CD4-positive, CD25-positive, alpha-beta regulatory T cell (primary cell): ENCODE measurements at regions not wholly inside any gene's neighbourhood (a gene's known extent, or its start where the extent isn't known, plus 50 kb on each side); places are given as distances from the start of the nearest gene placed in this dataset.
A peak's percentile ranks its signal among the peaks of the same experiment; 100 is the strongest.

Experiments used
- ATAC-seq, 2 donors: fragments of 150-1000 bp; cut with Tn5 transposase; one replicate each; pipeline ENCODE4 v1.10.0; 2021; ENCODE audit warnings: low read depth in 2 of 2, moderate number of reproducible peaks in 2 of 2, moderate library complexity in 1 of 2
- DNase-seq, 3 donors: peaks; one replicate each; pipeline versions ENCODE4 v3.0.0 to v3.0.0-alpha.2; 2012 to 2022; ENCODE audit warnings: mixed read lengths in 1 of 3
- H3K27ac ChIP-seq: one replicate; pipeline ENCODE4 v1.7.0; 2013; ENCODE audit warnings: mild to moderate bottlenecking, low read length; ENCODE audit not compliant: insufficient read depth, poor library complexity, severe bottlenecking
- H3K27me3 ChIP-seq: one replicate; pipeline ENCODE4 v1.7.0; 2013; ENCODE audit warnings: low read length; ENCODE audit not compliant: control insufficient read depth, insufficient read depth
- H3K36me3 ChIP-seq: one replicate; pipeline ENCODE4 v1.7.0; 2013; ENCODE audit warnings: mild to moderate bottlenecking, low read length, moderate library complexity; ENCODE audit not compliant: control insufficient read depth, insufficient read depth
- H3K4me1 ChIP-seq: 2 replicates; pipeline ENCODE4 v1.7.0; 2013; ENCODE audit warnings: mild to moderate bottlenecking, low read length; ENCODE audit not compliant: insufficient read depth, control insufficient read depth, poor library complexity, severe bottlenecking
- H3K4me3 ChIP-seq: one replicate; pipeline ENCODE4 v1.7.0; 2013; ENCODE audit warnings: low read depth, mild to moderate bottlenecking, low read length, moderate library complexity
- H3K9me3 ChIP-seq, 2 experiments: 1 replicate in 1 of 2; 2 replicates in 1 of 2; pipeline ENCODE4 v1.7.0; 2013; ENCODE audit warnings: low read length in 2 of 2, mild to moderate bottlenecking in 1 of 2, moderate library complexity in 1 of 2; ENCODE audit not compliant: control insufficient read depth in 2 of 2
- H3K27ac Mint-ChIP-seq, 3 donors: one replicate each; pipeline ENCODE4 v1.8.0; 2020 to 2022; ENCODE audit warnings: mild to moderate bottlenecking in 3 of 3, mixed read lengths in 3 of 3, moderate library complexity in 2 of 3
- H3K27me3 Mint-ChIP-seq: one replicate; pipeline ENCODE4 v1.8.0; 2022; ENCODE audit warnings: mild to moderate bottlenecking, mixed read lengths
- H3K36me3 Mint-ChIP-seq: one replicate; pipeline ENCODE4 v1.8.0; 2020; ENCODE audit warnings: mixed read lengths
- H3K4me1 Mint-ChIP-seq, 4 donors: one replicate each; pipeline ENCODE4 v1.8.0; 2020 to 2022; ENCODE audit warnings: mixed read lengths in 4 of 4, mild to moderate bottlenecking in 1 of 4
- H3K4me3 Mint-ChIP-seq, 4 donors: one replicate each; pipeline ENCODE4 v1.8.0; 2020 to 2022; ENCODE audit warnings: mild to moderate bottlenecking in 4 of 4, mixed read lengths in 4 of 4, moderate library complexity in 3 of 4
- H3K9me3 Mint-ChIP-seq, 7 donors: one replicate each; pipeline ENCODE4 v1.8.0; 2020 to 2022; ENCODE audit warnings: mixed read lengths in 7 of 7, mild to moderate bottlenecking in 3 of 7, moderate library complexity in 2 of 7

GRCh38 chr10:6353526-6353925 is 150.8 kb downstream of the PFKFB3 start:
- no peak overlapping the region for H3K4me3 Mint-ChIP-seq

GRCh38 chr10:6354168-6354772 is 151.5 kb downstream of the PFKFB3 start:
- H3K9me3 ChIP-seq: peaks cover 12% of the 10 kb centered on the region in 2 experiments
- Mint-ChIP-seq H3K4me1 (peaks cover 0 to 17% (median 8%) of the 10 kb centered on the region in 4 donors), H3K36me3 (no peaks in the 10 kb centered on the region), H3K9me3 (peaks cover 0 to 25% (median 10%) of the 10 kb centered on the region in 7 donors), H3K4me3 (no peak overlapping the region), H3K27ac (no peak overlapping the region), H3K27me3 (no peaks in the 10 kb centered on the region)
- H3K36me3 ChIP-seq: no peaks in the 10 kb centered on the region
- no peaks in the 10 kb centered on the region for H3K27me3 ChIP-seq
- ATAC-seq: no peak
- no peak for DNase-seq
- H3K4me1 ChIP-seq: no peaks in the 10 kb centered on the region
- H3K27ac ChIP-seq: no peak overlapping the region
- no peak overlapping the region for H3K4me3 ChIP-seq

More at GRCh38 chr10:6353526-6353925, 150.8 kb downstream of the PFKFB3 start:
- Histone ChIP-seq H3K4me3 (no peak overlapping the region), H3K27me3 (no peaks in the 10 kb centered on the region), H3K27ac (no peak overlapping the region), H3K4me1 (peaks cover 6% of the 10 kb centered on the region), H3K36me3 (no peaks in the 10 kb centered on the region), H3K9me3 (peaks cover 12% of the 10 kb centered on the region in 2 experiments)
- H3K27ac Mint-ChIP-seq: peak overlapping the region in 2 of 3 donors; percentile 52 to 56
- peaks cover 2 to 23% (median 12%) of the 10 kb centered on the region in 4 donors for H3K4me1 Mint-ChIP-seq
- DNase-seq: no peak
- H3K36me3 Mint-ChIP-seq: no peaks in the 10 kb centered on the region
- no peak for ATAC-seq
- H3K9me3 Mint-ChIP-seq: peaks cover 0 to 23% (median 5%) of the 10 kb centered on the region in 7 donors
- H3K27me3 Mint-ChIP-seq: no peaks in the 10 kb centered on the region

- Mint-ChIP-seq H3K27me3 (no peaks in the 10 kb centered on the region), H3K9me3 (peaks cover 5 to 35% (median 13%) of the 10 kb centered on the region in 7 donors), H3K4me3 (no peak overlapping the region), H3K27ac (no peak overlapping the region), H3K4me1 (peaks cover 0 to 4% (median 0%) of the 10 kb centered on the region in 4 donors), H3K36me3 (peaks cover 6% of the 10 kb centered on the region)
- ATAC-seq (no peak), DNase-seq (no peak)
- Histone ChIP-seq H3K4me1 (no peaks in the 10 kb centered on the region), H3K9me3 (peaks cover 12 to 17% of the 10 kb centered on the region in 2 experiments), H3K27ac (no peak overlapping the region), H3K27me3 (no peaks in the 10 kb centered on the region), H3K4me3 (no peak overlapping the region), H3K36me3 (no peaks in the 10 kb centered on the region)
These were observed 153.6 kb downstream of the PFKFB3 start for GRCh38 chr10:6356280-6356793.

- Mint-ChIP-seq H3K27me3 (no peaks in the 10 kb centered on the region), H3K36me3 (peaks cover 6% of the 10 kb centered on the region), H3K9me3 (peaks cover 1 to 21% (median 7%) of the 10 kb centered on the region in 7 donors), H3K4me1 (peaks cover 0 to 2% (median 0%) of the 10 kb centered on the region in 4 donors), H3K27ac (no peak overlapping the region), H3K4me3 (no peak overlapping the region)
- DNase-seq (no peak), ATAC-seq (no peak)
- Histone ChIP-seq H3K27me3 (no peaks in the 10 kb centered on the region), H3K4me1 (no peaks in the 10 kb centered on the region), H3K27ac (no peak overlapping the region), H3K4me3 (no peak overlapping the region), H3K9me3 (peaks cover 4 to 5% of the 10 kb centered on the region in 2 experiments), H3K36me3 (no peaks in the 10 kb centered on the region)
These were observed 159.1 kb downstream of the PFKFB3 start for GRCh38 chr10:6361869-6362268.

- H3K4me1 Mint-ChIP-seq: peaks cover 0 to 2% (median 0%) of the 10 kb centered on the region in 4 donors
- no peaks in the 10 kb centered on the region for H3K36me3 ChIP-seq
- H3K36me3 Mint-ChIP-seq: peaks cover 6% of the 10 kb centered on the region
- H3K27me3 ChIP-seq: no peaks in the 10 kb centered on the region
- DNase-seq: no peak
- H3K4me3 Mint-ChIP-seq: no peak overlapping the region
- H3K9me3 Mint-ChIP-seq: peaks cover 1 to 21% (median 7%) of the 10 kb centered on the region in 7 donors
- H3K27me3 Mint-ChIP-seq: no peaks in the 10 kb centered on the region
- H3K9me3 ChIP-seq: peaks cover 3 to 5% of the 10 kb centered on the region in 2 experiments
- H3K27ac ChIP-seq: no peak overlapping the region
- no peak for ATAC-seq
- H3K4me1 ChIP-seq: no peaks in the 10 kb centered on the region
- no peak overlapping the region for H3K4me3 ChIP-seq
- H3K27ac Mint-ChIP-seq: peak overlapping the region in 1 of 3 donors; percentile 18
These were observed 160.1 kb downstream of the PFKFB3 start for GRCh38 chr10:6362879-6363278.

GRCh38 chr10:6363511-6363910 is 160.8 kb downstream of the PFKFB3 start:
- DNase-seq: no peak
- peaks cover 1 to 15% (median 6%) of the 10 kb centered on the region in 7 donors for H3K9me3 Mint-ChIP-seq
- no peak overlapping the region for H3K4me3 ChIP-seq
- H3K4me3 Mint-ChIP-seq: no peak overlapping the region
- H3K4me1 ChIP-seq: no peaks in the 10 kb centered on the region
- peak overlapping the region in 2 of 3 donors; percentile 15 to 18 for H3K27ac Mint-ChIP-seq
- no peaks in the 10 kb centered on the region for H3K27me3 ChIP-seq
- H3K9me3 ChIP-seq: peaks cover 0 to 5% of the 10 kb centered on the region in 2 experiments
- no peak overlapping the region for H3K27ac ChIP-seq
- no peak for ATAC-seq
- no peaks in the 10 kb centered on the region for H3K36me3 ChIP-seq
- no peaks in the 10 kb centered on the region for H3K27me3 Mint-ChIP-seq
- peaks cover 0 to 2% (median 0%) of the 10 kb centered on the region in 4 donors for H3K4me1 Mint-ChIP-seq
- peaks cover 6% of the 10 kb centered on the region for H3K36me3 Mint-ChIP-seq

- H3K9me3 Mint-ChIP-seq: peaks cover 1 to 13% (median 6%) of the 10 kb centered on the region in 7 donors
- no peak overlapping the region for H3K4me3 Mint-ChIP-seq
- Histone ChIP-seq H3K27me3 (no peaks in the 10 kb centered on the region), H3K4me3 (no peak overlapping the region), H3K36me3 (no peaks in the 10 kb centered on the region), H3K9me3 (peaks cover 0 to 5% of the 10 kb centered on the region in 2 experiments), H3K27ac (no peak overlapping the region), H3K4me1 (no peaks in the 10 kb centered on the region)
- no peak overlapping the region for H3K27ac Mint-ChIP-seq
- peaks cover 6% of the 10 kb centered on the region for H3K36me3 Mint-ChIP-seq
- ATAC-seq (no peak), DNase-seq (no peak)
- H3K4me1 Mint-ChIP-seq: peaks cover 0 to 2% (median 0%) of the 10 kb centered on the region in 4 donors
- H3K27me3 Mint-ChIP-seq: no peaks in the 10 kb centered on the region
These were observed 161.6 kb downstream of the PFKFB3 start for GRCh38 chr10:6364283-6364682.

- Histone ChIP-seq H3K4me1 (no peaks in the 10 kb centered on the region), H3K4me3 (no peak overlapping the region), H3K27me3 (no peaks in the 10 kb centered on the region), H3K27ac (no peak overlapping the region), H3K9me3 (peaks cover 0 to 5% of the 10 kb centered on the region in 2 experiments), H3K36me3 (no peaks in the 10 kb centered on the region)
- peaks cover 6% of the 10 kb centered on the region for H3K36me3 Mint-ChIP-seq
- DNase-seq (no peak), ATAC-seq (no peak)
- H3K27me3 Mint-ChIP-seq: no peaks in the 10 kb centered on the region
- peaks cover 0 to 2% (median 0%) of the 10 kb centered on the region in 4 donors for H3K4me1 Mint-ChIP-seq
- no peak overlapping the region for H3K4me3 Mint-ChIP-seq
- H3K27ac Mint-ChIP-seq: no peak overlapping the region
- peaks cover 1 to 13% (median 6%) of the 10 kb centered on the region in 7 donors for H3K9me3 Mint-ChIP-seq
These were observed 162.2 kb downstream of the PFKFB3 start for GRCh38 chr10:6364893-6365292.
